ENCODE measurements at regions not wholly inside any gene's neighbourhood (a gene's known extent, or its start where the extent isn't known, plus 50 kb on each side); places are given as distances from the start of the nearest gene placed in this dataset.

- TF ChIP-seq, protein P1, sequence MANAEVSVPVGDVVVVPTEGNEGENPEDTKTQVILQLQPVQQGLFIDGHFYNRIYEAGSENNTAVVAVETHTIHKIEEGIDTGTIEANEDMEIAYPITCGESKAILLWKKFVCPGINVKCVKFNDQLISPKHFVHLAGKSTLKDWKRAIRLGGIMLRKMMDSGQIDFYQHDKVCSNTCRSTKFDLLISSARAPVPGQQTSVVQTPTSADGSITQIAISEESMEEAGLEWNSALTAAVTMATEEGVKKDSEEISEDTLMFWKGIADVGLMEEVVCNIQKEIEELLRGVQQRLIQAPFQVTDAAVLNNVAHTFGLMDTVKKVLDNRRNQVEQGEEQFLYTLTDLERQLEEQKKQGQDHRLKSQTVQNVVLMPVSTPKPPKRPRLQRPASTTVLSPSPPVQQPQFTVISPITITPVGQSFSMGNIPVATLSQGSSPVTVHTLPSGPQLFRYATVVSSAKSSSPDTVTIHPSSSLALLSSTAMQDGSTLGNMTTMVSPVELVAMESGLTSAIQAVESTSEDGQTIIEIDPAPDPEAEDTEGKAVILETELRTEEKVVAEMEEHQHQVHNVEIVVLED (CRISPR knock-in tag; IDR thresholded peaks at IDR 0.05), result no peak
- TF ChIP-seq RBM39 (optimal IDR thresholded peaks at IDR 0.05; ENCODE audit: low read depth, low read length), result no peak
- TF ChIP-seq, protein P2, sequence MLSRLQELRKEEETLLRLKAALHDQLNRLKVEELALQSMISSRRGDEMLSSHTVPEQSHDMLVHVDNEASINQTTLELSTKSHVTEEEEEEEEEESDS (CRISPR knock-in tag; IDR thresholded peaks at IDR 0.05), result no peak
- no peak for TF ChIP-seq ILK (tag; IDR thresholded peaks at IDR 0.05; ENCODE audit: borderline replicate concordance, low read depth)
- TF ChIP-seq, protein P3, sequence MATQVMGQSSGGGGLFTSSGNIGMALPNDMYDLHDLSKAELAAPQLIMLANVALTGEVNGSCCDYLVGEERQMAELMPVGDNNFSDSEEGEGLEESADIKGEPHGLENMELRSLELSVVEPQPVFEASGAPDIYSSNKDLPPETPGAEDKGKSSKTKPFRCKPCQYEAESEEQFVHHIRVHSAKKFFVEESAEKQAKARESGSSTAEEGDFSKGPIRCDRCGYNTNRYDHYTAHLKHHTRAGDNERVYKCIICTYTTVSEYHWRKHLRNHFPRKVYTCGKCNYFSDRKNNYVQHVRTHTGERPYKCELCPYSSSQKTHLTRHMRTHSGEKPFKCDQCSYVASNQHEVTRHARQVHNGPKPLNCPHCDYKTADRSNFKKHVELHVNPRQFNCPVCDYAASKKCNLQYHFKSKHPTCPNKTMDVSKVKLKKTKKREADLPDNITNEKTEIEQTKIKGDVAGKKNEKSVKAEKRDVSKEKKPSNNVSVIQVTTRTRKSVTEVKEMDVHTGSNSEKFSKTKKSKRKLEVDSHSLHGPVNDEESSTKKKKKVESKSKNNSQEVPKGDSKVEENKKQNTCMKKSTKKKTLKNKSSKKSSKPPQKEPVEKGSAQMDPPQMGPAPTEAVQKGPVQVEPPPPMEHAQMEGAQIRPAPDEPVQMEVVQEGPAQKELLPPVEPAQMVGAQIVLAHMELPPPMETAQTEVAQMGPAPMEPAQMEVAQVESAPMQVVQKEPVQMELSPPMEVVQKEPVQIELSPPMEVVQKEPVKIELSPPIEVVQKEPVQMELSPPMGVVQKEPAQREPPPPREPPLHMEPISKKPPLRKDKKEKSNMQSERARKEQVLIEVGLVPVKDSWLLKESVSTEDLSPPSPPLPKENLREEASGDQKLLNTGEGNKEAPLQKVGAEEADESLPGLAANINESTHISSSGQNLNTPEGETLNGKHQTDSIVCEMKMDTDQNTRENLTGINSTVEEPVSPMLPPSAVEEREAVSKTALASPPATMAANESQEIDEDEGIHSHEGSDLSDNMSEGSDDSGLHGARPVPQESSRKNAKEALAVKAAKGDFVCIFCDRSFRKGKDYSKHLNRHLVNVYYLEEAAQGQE (IDR thresholded peaks at IDR 0.05; ENCODE audit: borderline replicate concordance), result no peak
- TF ChIP-seq, protein P3 (CRISPR knock-in tag; IDR thresholded peaks at IDR 0.05; ENCODE audit: low read depth), result no peak
- no peak for TF ChIP-seq PTBP1 (IDR thresholded peaks at IDR 0.05; ENCODE audit: low read depth, low read length)
- no peak for TF ChIP-seq E2F6 (IDR thresholded peaks at IDR 0.05; ENCODE audit: borderline replicate concordance in 1 of 2, extremely low read depth in 1 of 2, insufficient read depth in 1 of 2, insufficient read length in 1 of 2, low read depth in 1 of 2, low read length in 1 of 2, poor library complexity in 1 of 2, severe bottlenecking in 1 of 2)
- TF ChIP-seq NCOA1 (IDR thresholded peaks at IDR 0.05; ENCODE audit: low read depth), result no peak
- TF ChIP-seq SUPT5H (IDR thresholded peaks at IDR 0.05), result no peak
- no peak for TF ChIP-seq EP400 (IDR thresholded peaks at IDR 0.05)
- TF ChIP-seq MAFF (IDR thresholded peaks at IDR 0.05; ENCODE audit: low read length), result peak; percentile 100
Measured at GRCh38 chr20:50338479-50339391, 148.1 kb downstream of the CEBPB start (continued).

Measured in K562 (cell line).